ENCODE measurements at regions not wholly inside any gene's neighbourhood (a gene's known extent, or its start where the extent isn't known, plus 50 kb on each side); places are given as distances from the start of the nearest gene placed in this dataset.

GRCh38 chrX:134741746-134742145, 55.3 kb downstream of the PABIR2 start:
- Histone ChIP-seq H3K27me3 (no peaks in the 10 kb centered on the region), H3K36me3 (no peaks in the 10 kb centered on the region), H3K27ac (no peak overlapping the region), H3K4me3 (no peak overlapping the region), H3K4me1 (ENCODE audit: low read depth) (no peaks in the 10 kb centered on the region), H3K9me3 (ENCODE audit: low read depth) (no peaks in the 10 kb centered on the region)
- TF ChIP-seq, protein P1, sequence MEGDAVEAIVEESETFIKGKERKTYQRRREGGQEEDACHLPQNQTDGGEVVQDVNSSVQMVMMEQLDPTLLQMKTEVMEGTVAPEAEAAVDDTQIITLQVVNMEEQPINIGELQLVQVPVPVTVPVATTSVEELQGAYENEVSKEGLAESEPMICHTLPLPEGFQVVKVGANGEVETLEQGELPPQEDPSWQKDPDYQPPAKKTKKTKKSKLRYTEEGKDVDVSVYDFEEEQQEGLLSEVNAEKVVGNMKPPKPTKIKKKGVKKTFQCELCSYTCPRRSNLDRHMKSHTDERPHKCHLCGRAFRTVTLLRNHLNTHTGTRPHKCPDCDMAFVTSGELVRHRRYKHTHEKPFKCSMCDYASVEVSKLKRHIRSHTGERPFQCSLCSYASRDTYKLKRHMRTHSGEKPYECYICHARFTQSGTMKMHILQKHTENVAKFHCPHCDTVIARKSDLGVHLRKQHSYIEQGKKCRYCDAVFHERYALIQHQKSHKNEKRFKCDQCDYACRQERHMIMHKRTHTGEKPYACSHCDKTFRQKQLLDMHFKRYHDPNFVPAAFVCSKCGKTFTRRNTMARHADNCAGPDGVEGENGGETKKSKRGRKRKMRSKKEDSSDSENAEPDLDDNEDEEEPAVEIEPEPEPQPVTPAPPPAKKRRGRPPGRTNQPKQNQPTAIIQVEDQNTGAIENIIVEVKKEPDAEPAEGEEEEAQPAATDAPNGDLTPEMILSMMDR (IDR thresholded peaks at IDR 0.05; ENCODE audit: low read depth, low read length): no peak
- DNase-seq (ENCODE audit: low read depth in 1 of 2, low spot score in 1 of 2): no peak

DNA sequence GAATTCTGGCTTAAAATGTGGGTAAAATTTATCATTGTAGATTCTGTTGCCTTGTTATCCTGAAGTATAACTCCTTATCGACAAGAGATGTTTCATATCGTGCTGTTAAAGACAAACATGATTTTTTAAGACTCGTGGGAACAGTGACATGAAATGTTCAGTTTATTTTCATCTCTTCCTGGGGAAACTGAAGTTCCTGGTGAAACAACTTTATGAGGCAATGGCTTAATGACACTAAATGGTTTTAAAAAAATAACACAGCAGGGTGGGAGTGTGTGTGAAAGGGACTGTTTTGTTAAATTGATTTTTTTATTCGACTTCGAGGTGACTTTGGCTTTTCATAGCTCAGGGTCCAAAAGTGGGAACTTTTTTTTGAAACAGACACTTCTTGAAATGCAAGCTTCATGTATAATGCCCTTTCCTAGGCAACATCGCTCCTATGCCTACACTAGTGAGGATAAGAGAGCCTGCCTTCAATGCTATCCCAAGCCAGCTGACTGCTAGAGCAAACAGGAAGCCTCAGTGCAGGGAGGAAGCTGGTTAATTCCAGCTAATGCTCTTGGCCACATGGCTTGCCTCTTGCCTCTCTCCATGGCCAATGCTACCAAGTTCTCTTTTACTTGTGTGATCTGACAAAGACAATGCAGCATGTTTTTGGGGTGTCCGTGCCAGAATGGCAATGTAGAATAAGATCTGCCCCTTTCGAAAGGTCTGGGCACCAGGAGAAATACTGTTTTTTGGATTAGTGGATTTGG, 57.8 kb downstream of the PABIR2 start:
- H3K27me3 ChIP-seq: no peaks in the 10 kb centered on the region
- H3K27ac ChIP-seq: no peak overlapping the region
- H3K4me3 ChIP-seq: no peak overlapping the region
- no peak for DNase-seq (ENCODE audit: low read depth in 1 of 2, low spot score in 1 of 2)
- no peaks in the 10 kb centered on the region for H3K9me3 ChIP-seq (ENCODE audit: low read depth)
- TF ChIP-seq, protein P1 (IDR thresholded peaks at IDR 0.05; ENCODE audit: low read depth, low read length): no peak
- no peaks in the 10 kb centered on the region for H3K36me3 ChIP-seq
- H3K4me1 ChIP-seq (ENCODE audit: low read depth): peaks cover 13% of the 10 kb centered on the region

GRCh38 chrX:134738445-134738844, 58.6 kb downstream of the PABIR2 start:
- no peaks in the 10 kb centered on the region for H3K36me3 ChIP-seq
- H3K27ac ChIP-seq: no peak overlapping the region
- H3K27me3 ChIP-seq: no peaks in the 10 kb centered on the region
- no peak overlapping the region for H3K4me3 ChIP-seq
- H3K9me3 ChIP-seq (ENCODE audit: low read depth): no peaks in the 10 kb centered on the region
- H3K4me1 ChIP-seq (ENCODE audit: low read depth): peaks cover 20% of the 10 kb centered on the region
- DNase-seq (ENCODE audit: low read depth in 1 of 2, low spot score in 1 of 2): no peak
- TF ChIP-seq, protein P1 (IDR thresholded peaks at IDR 0.05; ENCODE audit: low read depth, low read length): no peak

DNA sequence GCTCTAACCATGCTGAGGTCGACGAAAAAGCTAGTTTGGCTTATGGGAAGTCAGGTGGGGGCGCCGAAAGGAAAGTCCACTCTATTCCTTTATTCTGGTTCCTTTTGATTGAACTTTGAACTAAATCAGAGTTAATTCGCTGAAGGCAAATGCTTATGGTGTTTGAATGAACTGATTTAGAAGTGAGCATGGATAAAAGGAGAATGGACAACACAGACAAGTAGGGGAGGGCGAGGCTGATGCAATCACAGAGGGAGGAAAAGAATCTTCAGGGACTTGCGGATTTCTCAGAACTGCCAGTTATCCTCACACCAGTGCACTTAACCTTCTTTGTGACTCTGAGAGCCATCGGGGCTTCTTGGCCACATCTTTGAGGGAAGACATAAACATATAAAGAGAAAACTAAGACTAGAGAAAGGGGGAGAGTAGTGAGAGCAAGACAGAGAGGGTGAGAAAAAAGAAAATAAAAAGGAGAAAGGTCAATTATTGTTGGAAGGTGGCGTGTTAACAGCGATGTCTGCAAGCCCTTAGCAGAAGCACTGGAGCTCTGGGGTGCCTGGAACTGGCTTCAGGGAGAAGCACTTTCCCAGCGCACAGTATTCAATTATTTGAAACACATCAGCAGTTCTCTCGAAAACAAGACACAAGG, 59.2 kb downstream of the PABIR2 start:
- DNase-seq (ENCODE audit: low read depth in 1 of 2, low spot score in 1 of 2): no peak
- H3K9me3 ChIP-seq (ENCODE audit: low read depth): no peaks in the 10 kb centered on the region
- TF ChIP-seq, protein P1 (IDR thresholded peaks at IDR 0.05; ENCODE audit: low read depth, low read length): no peak
- H3K4me1 ChIP-seq (ENCODE audit: low read depth): peaks cover 26% of the 10 kb centered on the region
- H3K4me3 ChIP-seq: no peak overlapping the region
- H3K27me3 ChIP-seq: no peaks in the 10 kb centered on the region
- no peak overlapping the region for H3K27ac ChIP-seq
- H3K36me3 ChIP-seq: no peaks in the 10 kb centered on the region

DNA sequence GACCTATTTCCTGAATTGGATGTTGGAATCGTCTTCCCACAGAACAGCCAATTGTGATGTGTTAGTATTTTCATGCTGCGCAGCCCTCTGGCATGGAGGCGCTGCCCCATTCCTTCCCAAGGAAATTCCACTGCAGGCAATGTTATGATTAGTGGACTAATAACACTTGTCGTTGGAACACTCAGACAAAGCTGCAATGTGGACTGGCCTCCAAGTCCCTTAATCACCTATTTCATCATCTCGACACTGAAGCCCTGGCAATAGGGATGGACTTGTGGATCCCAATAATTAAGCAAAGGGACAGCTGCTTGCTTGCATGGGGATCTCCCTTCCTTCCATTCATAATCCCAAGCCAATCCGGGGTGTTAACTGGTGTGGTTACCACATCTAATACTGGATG, 59.9 kb downstream of the PABIR2 start:
- no peak overlapping the region for H3K27ac ChIP-seq

More for the DNA sequence above, 59.9 kb downstream of the PABIR2 start:
- no peaks in the 10 kb centered on the region for H3K36me3 ChIP-seq
- H3K4me3 ChIP-seq: no peak overlapping the region
- DNase-seq (ENCODE audit: low read depth in 1 of 2, low spot score in 1 of 2): peak in 1 of 2 donors; percentile 16
- TF ChIP-seq, protein P1 (IDR thresholded peaks at IDR 0.05; ENCODE audit: low read depth, low read length): no peak
- no peaks in the 10 kb centered on the region for H3K27me3 ChIP-seq
- no peaks in the 10 kb centered on the region for H3K9me3 ChIP-seq (ENCODE audit: low read depth)
- H3K4me1 ChIP-seq (ENCODE audit: low read depth): peaks cover 28% of the 10 kb centered on the region

Measured in cardiac muscle cell (in vitro differentiated cells and primary cell).